ENCODE measurements at regions not wholly inside any gene's neighbourhood (a gene's known extent, or its start where the extent isn't known, plus 50 kb on each side); places are given as distances from the start of the nearest gene placed in this dataset.

DNA sequence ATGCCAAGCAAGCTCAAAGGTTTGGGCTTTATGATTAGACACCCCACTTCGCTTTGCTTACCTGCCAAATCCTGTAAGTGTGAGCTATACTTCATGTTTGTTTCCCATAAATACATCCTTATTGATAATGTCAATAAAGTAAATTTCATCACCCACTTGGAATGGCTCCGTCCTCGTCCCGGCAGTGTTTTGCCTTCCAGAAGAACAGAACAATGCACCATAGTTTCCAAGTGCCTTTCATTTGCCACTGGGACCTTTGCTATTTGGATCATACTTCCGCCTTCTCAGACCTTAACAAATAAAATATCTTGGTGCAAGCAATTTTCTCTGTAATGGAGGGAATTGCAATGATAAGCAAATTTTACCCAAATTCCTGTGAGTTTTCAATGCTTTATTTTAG lies 229.3 kb downstream of the PIK3R1 start:
- TF ChIP-seq, protein P1, sequence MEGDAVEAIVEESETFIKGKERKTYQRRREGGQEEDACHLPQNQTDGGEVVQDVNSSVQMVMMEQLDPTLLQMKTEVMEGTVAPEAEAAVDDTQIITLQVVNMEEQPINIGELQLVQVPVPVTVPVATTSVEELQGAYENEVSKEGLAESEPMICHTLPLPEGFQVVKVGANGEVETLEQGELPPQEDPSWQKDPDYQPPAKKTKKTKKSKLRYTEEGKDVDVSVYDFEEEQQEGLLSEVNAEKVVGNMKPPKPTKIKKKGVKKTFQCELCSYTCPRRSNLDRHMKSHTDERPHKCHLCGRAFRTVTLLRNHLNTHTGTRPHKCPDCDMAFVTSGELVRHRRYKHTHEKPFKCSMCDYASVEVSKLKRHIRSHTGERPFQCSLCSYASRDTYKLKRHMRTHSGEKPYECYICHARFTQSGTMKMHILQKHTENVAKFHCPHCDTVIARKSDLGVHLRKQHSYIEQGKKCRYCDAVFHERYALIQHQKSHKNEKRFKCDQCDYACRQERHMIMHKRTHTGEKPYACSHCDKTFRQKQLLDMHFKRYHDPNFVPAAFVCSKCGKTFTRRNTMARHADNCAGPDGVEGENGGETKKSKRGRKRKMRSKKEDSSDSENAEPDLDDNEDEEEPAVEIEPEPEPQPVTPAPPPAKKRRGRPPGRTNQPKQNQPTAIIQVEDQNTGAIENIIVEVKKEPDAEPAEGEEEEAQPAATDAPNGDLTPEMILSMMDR (conservative IDR thresholded peaks at IDR 0.05) = no peak
- no peak for TF ChIP-seq ZFX (IDR thresholded peaks at IDR 0.05)
